ENCODE measurements at regions not wholly inside any gene's neighbourhood (a gene's known extent, or its start where the extent isn't known, plus 50 kb on each side); places are given as distances from the start of the nearest gene placed in this dataset.

DNA sequence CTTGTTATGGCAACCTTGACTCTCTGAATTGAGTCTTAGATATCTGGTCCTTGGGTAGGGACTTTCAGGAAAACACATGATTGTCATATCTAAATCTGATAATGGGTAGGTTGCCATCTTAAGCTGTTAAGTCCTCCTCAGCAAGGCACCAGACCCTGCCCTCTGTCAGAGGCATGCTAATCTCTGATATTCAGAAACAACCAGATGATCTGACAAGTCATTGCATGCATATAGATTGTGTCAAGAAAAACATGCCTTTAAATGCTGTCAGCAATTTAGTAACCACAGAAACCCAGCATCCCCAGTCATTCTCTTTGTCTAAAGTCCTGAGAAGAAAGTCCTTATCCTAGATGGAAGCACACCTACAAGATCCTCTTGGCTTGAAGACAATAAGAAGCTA, 149.1 kb downstream of the EDN1 start:
- Histone ChIP-seq H3K27me3 (replicated peaks in 1 of 4; ENCODE audit: control extremely low read depth in 1 of 4, control insufficient read depth in 3 of 4, insufficient read depth in 4 of 4, low read length in 3 of 4) (peaks cover 0 to 4% (median 0%) of the 10 kb centered on the region in 4 experiments), H3K27ac (ENCODE audit: low read length in 2 of 2) (no peak overlapping the region), H2AFZ (ENCODE audit: insufficient read depth, low read depth, low read length, poor library complexity, severe bottlenecking) (no peak overlapping the region), H3K36me3 (replicated peaks in 1 of 2; ENCODE audit: control extremely low read depth in 1 of 2, control insufficient read depth in 1 of 2, extremely low read depth in 1 of 2, insufficient read depth in 2 of 2, low read length in 1 of 2) (no peaks in the 10 kb centered on the region), H3K4me3 (ENCODE audit: control extremely low read depth in 1 of 5, extremely low read depth in 1 of 5, insufficient read depth in 1 of 5, low read depth in 2 of 5, low read length in 4 of 5) (no peak overlapping the region), H4K20me1 (ENCODE audit: control insufficient read depth, insufficient read depth, low read length, poor library complexity, severe bottlenecking) (no peaks in the 10 kb centered on the region), H3K9me3 (ENCODE audit: control extremely low read depth in 1 of 3, control insufficient read depth in 2 of 3, insufficient read depth in 1 of 3, low read length in 2 of 3) (no peaks in the 10 kb centered on the region), H3K4me2 (replicated peaks; ENCODE audit: low read depth, low read length, poor library complexity, severe bottlenecking) (no peak overlapping the region), H3K9ac (ENCODE audit: low read length) (no peak overlapping the region), H3K79me2 (ENCODE audit: control insufficient read depth, insufficient read depth, low read length) (no peaks in the 10 kb centered on the region), H3K4me1 (ENCODE audit: control insufficient read depth in 2 of 2, insufficient read depth in 2 of 2, low read length in 2 of 2) (peaks cover 0 to 6% of the 10 kb centered on the region in 2 donors)
- intact Hi-C loops (cut with micrococcal nuclease) = no loop called here
- H3K4me1 Mint-ChIP-seq = peaks cover 7% of the 10 kb centered on the region
- no peak overlapping the region for H3K4me3 Mint-ChIP-seq
- no peaks in the 10 kb centered on the region for H3K9me3 Mint-ChIP-seq (ENCODE audit: insufficient read depth)
- peaks cover 17% of the 10 kb centered on the region for H3K27me3 Mint-ChIP-seq
- ChIA-PET POLR2A (no interaction called here), CTCF (no interaction called here)
- DNase-seq = no peak
- H3K27ac Mint-ChIP-seq = no peak overlapping the region
- no peak for ATAC-seq (ENCODE audit: low read depth)
- TF ChIP-seq, protein P1, sequence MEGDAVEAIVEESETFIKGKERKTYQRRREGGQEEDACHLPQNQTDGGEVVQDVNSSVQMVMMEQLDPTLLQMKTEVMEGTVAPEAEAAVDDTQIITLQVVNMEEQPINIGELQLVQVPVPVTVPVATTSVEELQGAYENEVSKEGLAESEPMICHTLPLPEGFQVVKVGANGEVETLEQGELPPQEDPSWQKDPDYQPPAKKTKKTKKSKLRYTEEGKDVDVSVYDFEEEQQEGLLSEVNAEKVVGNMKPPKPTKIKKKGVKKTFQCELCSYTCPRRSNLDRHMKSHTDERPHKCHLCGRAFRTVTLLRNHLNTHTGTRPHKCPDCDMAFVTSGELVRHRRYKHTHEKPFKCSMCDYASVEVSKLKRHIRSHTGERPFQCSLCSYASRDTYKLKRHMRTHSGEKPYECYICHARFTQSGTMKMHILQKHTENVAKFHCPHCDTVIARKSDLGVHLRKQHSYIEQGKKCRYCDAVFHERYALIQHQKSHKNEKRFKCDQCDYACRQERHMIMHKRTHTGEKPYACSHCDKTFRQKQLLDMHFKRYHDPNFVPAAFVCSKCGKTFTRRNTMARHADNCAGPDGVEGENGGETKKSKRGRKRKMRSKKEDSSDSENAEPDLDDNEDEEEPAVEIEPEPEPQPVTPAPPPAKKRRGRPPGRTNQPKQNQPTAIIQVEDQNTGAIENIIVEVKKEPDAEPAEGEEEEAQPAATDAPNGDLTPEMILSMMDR (IDR thresholded peaks at IDR 0.05) = no peak
- TF ChIP-seq EZH2 (IDR thresholded peaks at IDR 0.05; ENCODE audit: borderline replicate concordance, insufficient read depth, low read depth, low read length, poor library complexity, severe bottlenecking) = no peak

GRCh38 chr6:12440981-12441380, 150.8 kb downstream of the EDN1 start:
- no peak overlapping the region for H2AFZ ChIP-seq (ENCODE audit: insufficient read depth, low read depth, low read length, poor library complexity, severe bottlenecking)
- peaks cover 0 to 4% (median 0%) of the 10 kb centered on the region in 4 experiments for H3K27me3 ChIP-seq (replicated peaks in 1 of 4; ENCODE audit: control extremely low read depth in 1 of 4, control insufficient read depth in 3 of 4, insufficient read depth in 4 of 4, low read length in 3 of 4)
- H3K4me1 ChIP-seq (ENCODE audit: control insufficient read depth in 2 of 2, insufficient read depth in 2 of 2, low read length in 2 of 2) = peaks cover 0 to 5% of the 10 kb centered on the region in 2 donors
- ATAC-seq (ENCODE audit: low read depth) (no peak), DNase-seq (no peak)
- H3K36me3 ChIP-seq (replicated peaks in 1 of 2; ENCODE audit: control extremely low read depth in 1 of 2, control insufficient read depth in 1 of 2, extremely low read depth in 1 of 2, insufficient read depth in 2 of 2, low read length in 1 of 2) = no peaks in the 10 kb centered on the region
- no peak overlapping the region for H3K4me3 ChIP-seq (ENCODE audit: control extremely low read depth in 1 of 5, extremely low read depth in 1 of 5, insufficient read depth in 1 of 5, low read depth in 2 of 5, low read length in 4 of 5)
- peaks cover 24% of the 10 kb centered on the region for H3K27me3 Mint-ChIP-seq
- H3K27ac ChIP-seq (ENCODE audit: low read length in 2 of 2) = no peak overlapping the region
- H3K79me2 ChIP-seq (ENCODE audit: control insufficient read depth, insufficient read depth, low read length) = no peaks in the 10 kb centered on the region
- POLR2A ChIA-PET = interaction anchor here (0.5 kb wide), 1 partner anchor 8 kb away, joined by 6 read pairs; no protein-coding TSS in a partner anchor
- no peaks in the 10 kb centered on the region for H3K9me3 Mint-ChIP-seq (ENCODE audit: insufficient read depth)
- H3K9ac ChIP-seq (ENCODE audit: low read length) = no peak overlapping the region
- no peak overlapping the region for H3K27ac Mint-ChIP-seq
- no peak overlapping the region for H3K4me3 Mint-ChIP-seq
- no CpG with 5 or more reads among the region's 3 CpGs for WGBS (ENCODE audit: insufficient coverage)
- H4K20me1 ChIP-seq (ENCODE audit: control insufficient read depth, insufficient read depth, low read length, poor library complexity, severe bottlenecking) = no peaks in the 10 kb centered on the region
- intact Hi-C loops (cut with micrococcal nuclease) = no loop called here
- H3K4me2 ChIP-seq (replicated peaks; ENCODE audit: low read depth, low read length, poor library complexity, severe bottlenecking) = no peak overlapping the region
- CTCF ChIA-PET = no interaction called here
- TF ChIP-seq, protein P1 (IDR thresholded peaks at IDR 0.05) = no peak
- TF ChIP-seq EZH2 (IDR thresholded peaks at IDR 0.05; ENCODE audit: borderline replicate concordance, insufficient read depth, low read depth, low read length, poor library complexity, severe bottlenecking) = no peak
- H3K4me1 Mint-ChIP-seq = peaks cover 5% of the 10 kb centered on the region
- no peaks in the 10 kb centered on the region for H3K9me3 ChIP-seq (ENCODE audit: control extremely low read depth in 1 of 3, control insufficient read depth in 2 of 3, insufficient read depth in 1 of 3, low read length in 2 of 3)
